Neural progenitor cell (in vitro differentiated cells): ENCODE measurements at regions not wholly inside any gene's neighbourhood (a gene's known extent, or its start where the extent isn't known, plus 50 kb on each side); places are given as distances from the start of the nearest gene placed in this dataset.

Experiments used
- DNase-seq: peaks from one replicate; pipeline ENCODE4 v3.0.0-alpha.2; 2016; ENCODE audit warnings: low spot score
- H2AFZ ChIP-seq: fragments of 200-600 bp; sonication (generic); replicated peaks from 2 replicates; pipeline ENCODE4 v1.6.1; 2016; ENCODE audit warnings: antibody characterized with exemption
- H3F3A ChIP-seq: fragments of 200-600 bp; sonication (generic); 2 replicates; pipeline ENCODE4 v1.6.1; 2016; ENCODE audit warnings: antibody characterized with exemption, low read depth
- H3K27ac ChIP-seq: fragments of 200-600 bp; sonication (generic); 2 replicates; pipeline ENCODE4 v1.5.1; 2016; ENCODE audit warnings: mild to moderate bottlenecking
- H3K27me3 ChIP-seq: fragments of 200-600 bp; sonication (generic); 2 replicates; pipeline ENCODE4 v1.6.1; 2016; ENCODE audit warnings: mild to moderate bottlenecking, moderate library complexity
- H3K36me3 ChIP-seq: fragments of 200-600 bp; sonication (generic); 2 replicates; pipeline ENCODE4 v1.5.1; 2016
- H3K4me1 ChIP-seq: fragments of 200-600 bp; sonication (generic); 2 replicates; pipeline ENCODE4 v1.6.1; 2016; ENCODE audit warnings: mixed run types
- H3K4me2 ChIP-seq: fragments of 200-600 bp; sonication (generic); 2 replicates; pipeline ENCODE4 v1.6.1; 2016
- H3K4me3 ChIP-seq: fragments of 200-600 bp; sonication (generic); 2 replicates; pipeline ENCODE4 v1.5.1; 2016
- H3K79me2 ChIP-seq: fragments of 200-600 bp; sonication (generic); 2 replicates; pipeline ENCODE4 v1.6.1; 2016; ENCODE audit warnings: low read depth
- H3K9ac ChIP-seq: fragments of 200-600 bp; sonication (generic); 2 replicates; pipeline ENCODE4 v1.6.1; 2016
- H3K9me3 ChIP-seq: fragments of 200-600 bp; sonication (generic); 2 replicates; pipeline ENCODE4 v1.5.1; 2016; ENCODE audit warnings: low read depth
- H4K20me1 ChIP-seq: fragments of 200-600 bp; sonication (generic); 2 replicates; pipeline ENCODE4 v1.6.1; 2016; ENCODE audit warnings: low read depth
- H3K27ac Mint-ChIP-seq: 3 replicates; pipeline ENCODE4 v1.8.0; 2021; ENCODE audit warnings: mixed read lengths
- H3K27me3 Mint-ChIP-seq: 2 replicates; pipeline ENCODE4 v1.8.0; 2022; ENCODE audit warnings: low read depth, mild to moderate bottlenecking, inconsistent platforms, moderate library complexity, mixed read lengths; ENCODE audit not compliant: insufficient read depth
- H3K36me3 Mint-ChIP-seq: 3 replicates; pipeline ENCODE4 v1.8.0; 2021; ENCODE audit warnings: mixed read lengths
- H3K4me1 Mint-ChIP-seq: 3 replicates; pipeline ENCODE4 v1.8.0; 2021; ENCODE audit warnings: mixed read lengths
- H3K4me3 Mint-ChIP-seq: 3 replicates; pipeline ENCODE4 v1.8.0; 2021; ENCODE audit warnings: mild to moderate bottlenecking, moderate library complexity, mixed read lengths
- H3K9me3 Mint-ChIP-seq: 3 replicates; pipeline ENCODE4 v1.8.0; 2020; ENCODE audit warnings: mixed read lengths
- CTCF ChIP-seq: fragments of 200-600 bp; sonication (generic); IDR thresholded peaks from 2 replicates; pipeline ENCODE4 v1.5.1; 2017; ENCODE audit warnings: antibody characterized with exemption, mild to moderate bottlenecking
- EZH2 ChIP-seq: fragments of 200-600 bp; sonication (generic); IDR thresholded peaks from 2 replicates; pipeline ENCODE4 v1.6.1; 2017; ENCODE audit warnings: antibody characterized with exemption, mild to moderate bottlenecking, moderate library complexity
- EZH2phosphoT487 ChIP-seq: fragments of 200-600 bp; sonication (generic); IDR thresholded peaks from 2 replicates; pipeline ENCODE4 v1.6.1; 2017; ENCODE audit warnings: antibody characterized with exemption

GRCh38 chr2:52117299-52117698 lies 1085.4 kb upstream of the NRXN1 start:
- Histone ChIP-seq H3K9ac (no peak overlapping the region), H4K20me1 (no peaks in the 10 kb centered on the region), H3K27me3 (no peaks in the 10 kb centered on the region), H3K79me2 (no peaks in the 10 kb centered on the region), H2AFZ (no peak overlapping the region), H3K27ac (no peak overlapping the region), H3K36me3 (no peaks in the 10 kb centered on the region), H3K4me1 (no peaks in the 10 kb centered on the region), H3K4me2 (no peak overlapping the region), H3F3A (no peaks in the 10 kb centered on the region), H3K9me3 (no peaks in the 10 kb centered on the region), H3K4me3 (no peak overlapping the region)
- no peak overlapping the region for H3K27ac Mint-ChIP-seq
- no peaks in the 10 kb centered on the region for H3K4me1 Mint-ChIP-seq
- no peaks in the 10 kb centered on the region for H3K9me3 Mint-ChIP-seq
- H3K27me3 Mint-ChIP-seq: no peaks in the 10 kb centered on the region
- no peak overlapping the region for H3K4me3 Mint-ChIP-seq
- no peak for DNase-seq
- H3K36me3 Mint-ChIP-seq: no peaks in the 10 kb centered on the region
- TF ChIP-seq CTCF (no peak), EZH2phosphoT487 (no peak), EZH2 (no peak)

GRCh38 chr2:52115750-52116149 lies 1083.8 kb upstream of the NRXN1 start:
- Histone ChIP-seq H4K20me1 (no peaks in the 10 kb centered on the region), H3K27ac (no peak overlapping the region), H3K9me3 (no peaks in the 10 kb centered on the region), H3K4me1 (no peaks in the 10 kb centered on the region), H3K36me3 (no peaks in the 10 kb centered on the region), H3K9ac (no peak overlapping the region), H3K27me3 (no peaks in the 10 kb centered on the region), H2AFZ (no peak overlapping the region), H3K4me3 (no peak overlapping the region), H3K79me2 (no peaks in the 10 kb centered on the region), H3F3A (no peaks in the 10 kb centered on the region), H3K4me2 (no peak overlapping the region)
- no peaks in the 10 kb centered on the region for H3K9me3 Mint-ChIP-seq
- H3K27me3 Mint-ChIP-seq: no peaks in the 10 kb centered on the region
- no peak overlapping the region for H3K4me3 Mint-ChIP-seq
- no peaks in the 10 kb centered on the region for H3K4me1 Mint-ChIP-seq
- H3K27ac Mint-ChIP-seq: no peak overlapping the region
- no peak for TF ChIP-seq EZH2
- no peak for TF ChIP-seq CTCF
- TF ChIP-seq EZH2phosphoT487: no peak
- no peak for DNase-seq
- H3K36me3 Mint-ChIP-seq: no peaks in the 10 kb centered on the region

- Mint-ChIP-seq H3K36me3 (no peaks in the 10 kb centered on the region), H3K27me3 (no peaks in the 10 kb centered on the region), H3K27ac (no peak overlapping the region), H3K4me3 (no peak overlapping the region), H3K9me3 (no peaks in the 10 kb centered on the region), H3K4me1 (no peaks in the 10 kb centered on the region)
- no peak overlapping the region for H2AFZ ChIP-seq
- no peak overlapping the region for H3K4me2 ChIP-seq
- H3F3A ChIP-seq: no peaks in the 10 kb centered on the region
- no peak overlapping the region for H3K27ac ChIP-seq
- no peaks in the 10 kb centered on the region for H3K9me3 ChIP-seq
- H3K9ac ChIP-seq: no peak overlapping the region
- H3K4me1 ChIP-seq: no peaks in the 10 kb centered on the region
- no peak for TF ChIP-seq CTCF
- no peak for TF ChIP-seq EZH2phosphoT487
- TF ChIP-seq EZH2: no peak
- no peaks in the 10 kb centered on the region for H3K27me3 ChIP-seq
- no peak for DNase-seq
- no peaks in the 10 kb centered on the region for H3K79me2 ChIP-seq
- H3K36me3 ChIP-seq: no peaks in the 10 kb centered on the region
- H3K4me3 ChIP-seq: no peak overlapping the region
- no peaks in the 10 kb centered on the region for H4K20me1 ChIP-seq
Measured at GRCh38 chr2:52113338-52113737, 1081.4 kb upstream of the NRXN1 start.

- DNase-seq: no peak
- Histone ChIP-seq H3F3A (no peaks in the 10 kb centered on the region), H3K9ac (no peak overlapping the region), H3K36me3 (no peaks in the 10 kb centered on the region), H3K4me2 (no peak overlapping the region), H3K27me3 (no peaks in the 10 kb centered on the region), H3K4me1 (no peaks in the 10 kb centered on the region), H3K27ac (no peak overlapping the region), H3K9me3 (no peaks in the 10 kb centered on the region), H3K79me2 (no peaks in the 10 kb centered on the region), H4K20me1 (no peaks in the 10 kb centered on the region), H2AFZ (no peak overlapping the region), H3K4me3 (no peak overlapping the region)
- Mint-ChIP-seq H3K4me1 (no peaks in the 10 kb centered on the region), H3K4me3 (no peak overlapping the region), H3K27me3 (no peaks in the 10 kb centered on the region), H3K27ac (no peak overlapping the region), H3K36me3 (no peaks in the 10 kb centered on the region), H3K9me3 (no peaks in the 10 kb centered on the region)
- TF ChIP-seq EZH2phosphoT487 (no peak), CTCF (no peak), EZH2 (no peak)
Measured at GRCh38 chr2:52112141-52112540, 1080.2 kb upstream of the NRXN1 start.
